ENCODE measurements at regions not wholly inside any gene's neighbourhood (a gene's known extent, or its start where the extent isn't known, plus 50 kb on each side); places are given as distances from the start of the nearest gene placed in this dataset.

DNA sequence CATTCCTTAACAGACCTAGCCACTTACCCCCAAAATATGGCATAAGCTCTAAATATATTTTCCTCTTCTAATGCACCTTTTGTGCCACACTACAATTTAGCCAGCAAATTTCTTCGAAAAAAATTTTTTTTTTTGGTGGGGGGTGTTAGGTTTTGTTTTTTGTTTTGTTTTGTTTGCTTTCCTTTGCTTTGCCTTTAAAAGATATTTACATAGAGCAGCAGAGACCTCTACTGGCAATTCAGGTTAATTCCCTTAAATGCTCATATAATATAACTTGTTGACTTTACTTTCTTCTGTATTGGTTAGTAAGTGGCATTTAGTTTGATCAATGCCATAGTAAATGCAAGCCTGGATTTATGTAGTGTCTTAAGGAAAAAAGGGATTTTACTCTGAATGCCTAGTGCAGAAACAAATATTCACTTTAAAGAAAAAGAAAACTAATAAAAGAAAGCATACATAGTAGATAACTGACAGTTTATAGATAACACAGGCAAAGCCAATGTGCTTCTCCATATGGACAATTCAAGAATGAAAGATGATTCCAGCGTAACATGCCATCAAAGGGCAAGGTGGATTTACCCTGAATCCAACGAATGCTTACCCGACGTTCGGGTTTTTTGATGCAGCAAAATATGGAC, 1250.6 kb downstream of the GATA3 start:
- Histone ChIP-seq H3K9ac (no peak overlapping the region), H4K20me1 (ENCODE audit: insufficient read depth) (no peaks in the 10 kb centered on the region), H3K4me3 (no peak overlapping the region), H3K27ac (no peak overlapping the region), H3K9me2 (ENCODE audit: insufficient read depth) (no peaks in the 10 kb centered on the region), H3K4me2 (ENCODE audit: unreplicated experiment) (no peak overlapping the region), H3K4me1 (ENCODE audit: insufficient read depth) (no peaks in the 10 kb centered on the region), H3K9me3 (ENCODE audit: low read depth) (no peaks in the 10 kb centered on the region), H3K36me3 (ENCODE audit: low read depth) (no peaks in the 10 kb centered on the region), H3K27me3 (replicated peaks; ENCODE audit: insufficient read depth) (no peaks in the 10 kb centered on the region; the same call in none of the 2 replicates), H2AFZ (no peak overlapping the region), H3K79me2 (ENCODE audit: insufficient read depth) (no peaks in the 10 kb centered on the region), H3F3A (ENCODE audit: insufficient read depth) (no peaks in the 10 kb centered on the region)
- in situ Hi-C loops (cut with MboI), result loop anchor here (10.0 to 25.0 kb wide), 3 partner anchors 90 to 1793 kb away; no protein-coding TSS in a partner anchor
- WGBS, 2 experiments (ENCODE audit: low coverage in 1 of 2, low lambda C conversion rate in 2 of 2, missing lambda C conversion rate in 2 of 2), result 48 to 53% methylated on average over 6 of the region's 6 CpGs
- DNase-seq, result peak; percentile 48
- TF ChIP-seq EZH2 (IDR thresholded peaks at IDR 0.05; ENCODE audit: insufficient read depth, poor library complexity, severe bottlenecking) (no peak), EZH2phosphoT487 (IDR thresholded peaks at IDR 0.05; ENCODE audit: insufficient read depth, low read depth) (no peak)

GRCh38 chr10:9311702-9312499, 1257.4 kb downstream of the GATA3 start:
- no peaks in the 10 kb centered on the region for H3K4me1 ChIP-seq (ENCODE audit: insufficient read depth)
- WGBS, 2 experiments (ENCODE audit: low coverage in 1 of 2, low lambda C conversion rate in 2 of 2, missing lambda C conversion rate in 2 of 2), result 44 to 63% methylated on average over 4 of the region's 4 CpGs
- no peaks in the 10 kb centered on the region for H4K20me1 ChIP-seq (ENCODE audit: insufficient read depth)
- H3K27me3 ChIP-seq (replicated peaks; ENCODE audit: insufficient read depth), result peaks cover 3% of the 10 kb centered on the region
- in situ Hi-C loops (cut with MboI), result loop anchor here (25.0 kb wide), 1 partner anchor 1800 kb away; no protein-coding TSS in a partner anchor
- no peak overlapping the region for H3K4me2 ChIP-seq (ENCODE audit: unreplicated experiment)
- DNase-seq, result peak; percentile 27
- no peak overlapping the region for H3K27ac ChIP-seq
- H3K9me2 ChIP-seq (ENCODE audit: insufficient read depth), result no peaks in the 10 kb centered on the region
- H3K79me2 ChIP-seq (ENCODE audit: insufficient read depth), result no peaks in the 10 kb centered on the region
- H3F3A ChIP-seq (ENCODE audit: insufficient read depth), result no peaks in the 10 kb centered on the region
- H3K36me3 ChIP-seq (ENCODE audit: low read depth), result no peaks in the 10 kb centered on the region
- no peaks in the 10 kb centered on the region for H3K9me3 ChIP-seq (ENCODE audit: low read depth)
- no peak overlapping the region for H3K9ac ChIP-seq
- no peak overlapping the region for H3K4me3 ChIP-seq
- TF ChIP-seq EZH2 (IDR thresholded peaks at IDR 0.05; ENCODE audit: insufficient read depth, poor library complexity, severe bottlenecking) (no peak), EZH2phosphoT487 (IDR thresholded peaks at IDR 0.05; ENCODE audit: insufficient read depth, low read depth) (no peak)
- no peak overlapping the region for H2AFZ ChIP-seq

- H3K27ac ChIP-seq, result no peak overlapping the region
- no peaks in the 10 kb centered on the region for H4K20me1 ChIP-seq (ENCODE audit: insufficient read depth)
- H3F3A ChIP-seq (ENCODE audit: insufficient read depth), result no peaks in the 10 kb centered on the region
- H3K79me2 ChIP-seq (ENCODE audit: insufficient read depth), result no peaks in the 10 kb centered on the region
- DNase-seq, result no peak
- peaks cover 3% of the 10 kb centered on the region; the same call in 1 of the 2 replicates for H3K27me3 ChIP-seq (replicated peaks; ENCODE audit: insufficient read depth)
- H3K4me2 ChIP-seq (ENCODE audit: unreplicated experiment), result no peak overlapping the region
- H3K36me3 ChIP-seq (ENCODE audit: low read depth), result no peaks in the 10 kb centered on the region
- H3K4me3 ChIP-seq, result no peak overlapping the region
- H3K4me1 ChIP-seq (ENCODE audit: insufficient read depth), result no peaks in the 10 kb centered on the region
- H3K9me3 ChIP-seq (ENCODE audit: low read depth), result no peaks in the 10 kb centered on the region
- in situ Hi-C loops (cut with MboI), result loop anchor here (25.0 kb wide), 1 partner anchor 1803 kb away; no protein-coding TSS in a partner anchor
- H3K9me2 ChIP-seq (ENCODE audit: insufficient read depth), result no peaks in the 10 kb centered on the region
- no peak overlapping the region for H3K9ac ChIP-seq
- no peak overlapping the region for H2AFZ ChIP-seq
- no peak for TF ChIP-seq EZH2phosphoT487 (IDR thresholded peaks at IDR 0.05; ENCODE audit: insufficient read depth, low read depth)
- no peak for TF ChIP-seq EZH2 (IDR thresholded peaks at IDR 0.05; ENCODE audit: insufficient read depth, poor library complexity, severe bottlenecking)
These were observed 1260.8 kb downstream of the GATA3 start for GRCh38 chr10:9315292-9315691.

DNA sequence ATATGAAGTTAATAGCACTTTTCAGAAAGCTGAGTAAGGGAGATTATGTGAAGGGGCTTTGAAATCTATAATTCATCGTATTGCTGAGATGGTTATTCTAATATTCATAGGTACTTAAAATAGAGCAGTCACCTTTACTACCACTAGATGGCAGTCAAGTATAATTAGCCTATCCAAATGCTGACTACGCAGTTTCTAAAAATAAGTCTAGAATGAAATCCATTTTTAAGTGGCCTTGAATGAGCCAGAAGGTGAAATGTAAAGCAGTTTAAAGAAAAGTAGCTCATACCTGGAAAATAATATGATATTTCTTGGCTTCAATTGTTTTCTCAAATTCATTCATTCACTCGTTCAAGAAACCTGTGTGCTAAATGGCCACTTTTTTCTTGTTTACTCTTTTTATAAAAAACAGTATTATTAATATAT, 1277.1 kb downstream of the GATA3 start:
- H4K20me1 ChIP-seq (ENCODE audit: insufficient read depth), result no peaks in the 10 kb centered on the region
- peak; percentile 69 for DNase-seq
- in situ Hi-C loops (cut with MboI), result loop anchor here (10.0 to 25.0 kb wide), 2 partner anchors 1343 to 1706 kb away; no protein-coding TSS in a partner anchor
- 18 to 21% methylated on average over 3 of the region's 3 CpGs for WGBS, 2 experiments (ENCODE audit: low coverage in 1 of 2, low lambda C conversion rate in 2 of 2, missing lambda C conversion rate in 2 of 2)
- no peak overlapping the region for H2AFZ ChIP-seq
- no peaks in the 10 kb centered on the region for H3F3A ChIP-seq (ENCODE audit: insufficient read depth)
- no peak overlapping the region for H3K4me3 ChIP-seq
- no peaks in the 10 kb centered on the region for H3K36me3 ChIP-seq (ENCODE audit: low read depth)
- H3K9me2 ChIP-seq (ENCODE audit: insufficient read depth), result no peaks in the 10 kb centered on the region
- no peak overlapping the region for H3K9ac ChIP-seq
- H3K27me3 ChIP-seq (replicated peaks; ENCODE audit: insufficient read depth), result peaks cover 8% of the 10 kb centered on the region; the same call in 1 of the 2 replicates
- no peaks in the 10 kb centered on the region for H3K79me2 ChIP-seq (ENCODE audit: insufficient read depth)
- no peaks in the 10 kb centered on the region for H3K9me3 ChIP-seq (ENCODE audit: low read depth)
- H3K4me2 ChIP-seq (ENCODE audit: unreplicated experiment), result no peak overlapping the region
- H3K4me1 ChIP-seq (ENCODE audit: insufficient read depth), result no peaks in the 10 kb centered on the region
- TF ChIP-seq EZH2 (IDR thresholded peaks at IDR 0.05; ENCODE audit: insufficient read depth, poor library complexity, severe bottlenecking) (no peak), EZH2phosphoT487 (IDR thresholded peaks at IDR 0.05; ENCODE audit: insufficient read depth, low read depth) (no peak)
- H3K27ac ChIP-seq, result no peak overlapping the region
